Lower leg skin (tissue), 3 donors: ENCODE measurements at regions not wholly inside any gene's neighbourhood (a gene's known extent, or its start where the extent isn't known, plus 50 kb on each side); places are given as distances from the start of the nearest gene placed in this dataset.

Experiments used
- POLR2A ChIP-seq, 2 donors: fragments of 450-650 bp; IDR thresholded peaks; one replicate each; pipeline ENCODE4 v1.6.1; 2016 to 2017; ENCODE audit warnings: antibody characterized with exemption in 2 of 2, mild to moderate bottlenecking in 1 of 2, moderate library complexity in 1 of 2
- TF ChIP-seq, protein P1 (sequence below), 3 donors: fragments of 450-650 bp; IDR thresholded peaks; one replicate each; pipeline ENCODE4 v1.5.1; 2016; ENCODE audit warnings: antibody characterized with exemption in 3 of 3, mild to moderate bottlenecking in 3 of 3, moderate library complexity in 2 of 3

DNA sequence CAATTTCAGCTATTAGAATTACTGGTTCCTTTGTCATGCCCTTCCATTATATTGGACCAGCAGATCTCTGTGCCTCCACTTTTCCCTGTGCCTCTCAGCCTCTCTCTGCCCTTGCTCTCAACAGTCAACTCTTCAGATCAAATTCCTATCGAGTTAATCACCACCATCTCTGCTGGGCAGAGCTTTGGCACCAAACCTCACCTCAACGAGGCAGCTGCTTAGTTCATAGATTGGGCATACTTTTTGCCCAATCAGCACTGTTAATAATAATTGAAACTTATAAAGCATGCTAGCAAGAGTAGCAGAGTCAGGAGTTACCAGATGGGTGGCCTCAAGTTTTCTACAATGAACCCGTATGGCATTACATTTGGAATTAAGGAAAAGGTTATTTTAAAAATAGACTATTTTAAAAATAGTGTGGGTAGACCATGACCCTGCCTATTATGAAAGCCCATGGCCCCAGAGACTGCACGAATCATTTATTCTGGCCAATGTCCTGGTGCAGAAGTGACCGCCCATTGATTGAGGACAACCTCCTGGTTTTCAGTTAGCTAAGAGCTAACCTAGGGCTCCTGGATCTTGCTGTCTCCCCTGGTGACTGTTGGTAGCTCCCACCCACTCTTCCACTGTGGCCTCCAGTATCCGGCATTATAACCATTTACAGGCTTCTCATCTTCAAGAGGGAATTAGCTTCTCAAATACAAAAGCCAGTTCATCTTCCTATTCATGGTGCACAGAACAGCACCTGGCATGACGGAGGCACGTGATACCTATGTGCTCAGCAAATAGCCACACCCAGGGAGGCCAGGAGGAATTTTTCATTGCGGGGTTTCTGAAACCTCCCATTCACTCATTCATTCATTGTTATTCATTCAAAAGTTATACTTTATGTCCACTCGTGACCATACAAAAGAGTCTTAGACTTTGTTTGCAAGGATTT, 265.4 kb downstream of the INHBA start:
- no peak for TF ChIP-seq POLR2A (IDR thresholded peaks at IDR 0.05)
- TF ChIP-seq, protein P1, sequence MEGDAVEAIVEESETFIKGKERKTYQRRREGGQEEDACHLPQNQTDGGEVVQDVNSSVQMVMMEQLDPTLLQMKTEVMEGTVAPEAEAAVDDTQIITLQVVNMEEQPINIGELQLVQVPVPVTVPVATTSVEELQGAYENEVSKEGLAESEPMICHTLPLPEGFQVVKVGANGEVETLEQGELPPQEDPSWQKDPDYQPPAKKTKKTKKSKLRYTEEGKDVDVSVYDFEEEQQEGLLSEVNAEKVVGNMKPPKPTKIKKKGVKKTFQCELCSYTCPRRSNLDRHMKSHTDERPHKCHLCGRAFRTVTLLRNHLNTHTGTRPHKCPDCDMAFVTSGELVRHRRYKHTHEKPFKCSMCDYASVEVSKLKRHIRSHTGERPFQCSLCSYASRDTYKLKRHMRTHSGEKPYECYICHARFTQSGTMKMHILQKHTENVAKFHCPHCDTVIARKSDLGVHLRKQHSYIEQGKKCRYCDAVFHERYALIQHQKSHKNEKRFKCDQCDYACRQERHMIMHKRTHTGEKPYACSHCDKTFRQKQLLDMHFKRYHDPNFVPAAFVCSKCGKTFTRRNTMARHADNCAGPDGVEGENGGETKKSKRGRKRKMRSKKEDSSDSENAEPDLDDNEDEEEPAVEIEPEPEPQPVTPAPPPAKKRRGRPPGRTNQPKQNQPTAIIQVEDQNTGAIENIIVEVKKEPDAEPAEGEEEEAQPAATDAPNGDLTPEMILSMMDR (IDR thresholded peaks at IDR 0.05) = no peak
